K562 (cell line): ENCODE measurements at regions not wholly inside any gene's neighbourhood (a gene's known extent, or its start where the extent isn't known, plus 50 kb on each side); places are given as distances from the start of the nearest gene placed in this dataset.

Source experiments
- ATAC-seq: fragments of 200-7000 bp; cut with Tn5 transposase; 3 replicates; pipeline ENCODE4 v1.9.1; 2020; ENCODE audit warnings: moderate library complexity
- BruUV-seq: library from RNA; stranded (reverse); fragments of 400-500 nt; replicated peaks from 2 replicates; lab custom pipeline; 2021; lab: Mats Ljungman, UMichigan
- CTCF ChIA-PET: fragments of 300-600 bp; formaldehyde crosslinking; extraction: SDS; loops from one replicate; lab custom pipeline; 2021; ENCODE audit warnings: low intra/inter-chr PET ratio; lab: Yijun Ruan, JAX
- POLR2A ChIA-PET: fragments of 300-600, 350-650 bp; sonication (Branson Sonifier 250); formaldehyde crosslinking; extraction: SDS; loops from one replicate; lab custom pipeline; 2021; ENCODE audit warnings: antibody characterized with exemption, inconsistent platforms; lab: Yijun Ruan, JAX
- DNase-seq, 4 experiments: peaks; one replicate each; pipeline versions ENCODE4 v3.0.0 to v3.0.0-alpha.2; 2011 to 2018; ENCODE audit warnings: low spot score in 3 of 4, mixed read lengths in 3 of 4; ENCODE audit errors: extremely low read depth in 1 of 4
- FAIRE-seq: peaks from 2 replicates; lab custom pipeline; 2011; peaks lifted over from hg19 to GRCh38; lab: Jason Lieb, UNC
- H2AFZ ChIP-seq: 2 replicates; pipeline ENCODE4 v1.6.0; 2011; ENCODE audit warnings: low read depth, low read length, control low read depth, inconsistent platforms
- H3K27ac ChIP-seq: fragments of 200-600 bp; 3 replicates; pipeline ENCODE4 v1.8.0; 2011; ENCODE audit warnings: low read depth, mild to moderate bottlenecking, control low read depth, inconsistent platforms, low read length, moderate library complexity, mixed read lengths; ENCODE audit errors: extremely low read depth
- H3K27me3 ChIP-seq, 2 experiments: fragments of 300-600 bp in 1 of 2; 2 replicates in 1 of 2; 3 replicates in 1 of 2; pipeline versions ENCODE4 v1.6.0 to v1.8.0; 2011; ENCODE audit warnings: inconsistent platforms in 2 of 2, low read length in 2 of 2, mild to moderate bottlenecking in 1 of 2, mixed read lengths in 1 of 2, moderate library complexity in 1 of 2; ENCODE audit not compliant: control insufficient read depth in 2 of 2, insufficient read depth in 2 of 2
- H3K36me3 ChIP-seq: fragments of 300-600 bp; 3 replicates; pipeline ENCODE4 v1.8.0; 2011; ENCODE audit warnings: mild to moderate bottlenecking, low read length, inconsistent platforms; ENCODE audit not compliant: control insufficient read depth, insufficient read depth
- H3K4me1 ChIP-seq, 2 experiments: fragments of 200-600 bp in 1 of 2; replicated peaks in 1 of 2; 2 replicates in 1 of 2; 3 replicates in 1 of 2; pipeline versions ENCODE4 v1.5.1 to v1.8.0; 2011; ENCODE audit warnings: inconsistent platforms in 2 of 2, low read length in 2 of 2, mild to moderate bottlenecking in 1 of 2, mixed read lengths in 1 of 2, moderate library complexity in 1 of 2; ENCODE audit not compliant: control insufficient read depth in 2 of 2, insufficient read depth in 2 of 2
- H3K4me2 ChIP-seq: 2 replicates; pipeline ENCODE4 v1.6.1; 2011; ENCODE audit warnings: low read length, control low read depth, inconsistent platforms, mixed read lengths; ENCODE audit not compliant: insufficient read depth
- H3K4me3 ChIP-seq: fragments of 200-600 bp; sonication (generic), shearing (Covaris generic); 2 replicates; pipeline ENCODE4 v1.5.1; 2016; ENCODE audit warnings: control low read depth, inconsistent platforms
- H3K79me2 ChIP-seq: fragments of 200-600 bp; 3 replicates; pipeline ENCODE4 v1.8.0; 2011; ENCODE audit warnings: low read length, inconsistent platforms; ENCODE audit not compliant: control insufficient read depth, insufficient read depth
- H3K9ac ChIP-seq, 2 experiments: 2 replicates each; pipeline versions ENCODE4 v1.6.0 to v1.6.1; 2011; ENCODE audit warnings: low read depth in 2 of 2, low read length in 2 of 2, control low read depth in 1 of 2, inconsistent platforms in 1 of 2, mild to moderate bottlenecking in 1 of 2, mixed read lengths in 1 of 2; ENCODE audit not compliant: insufficient read depth in 1 of 2
- H3K9me1 ChIP-seq: one replicate; pipeline ENCODE4 v1.6.0; 2011; ENCODE audit warnings: inconsistent platforms, mild to moderate bottlenecking, low read length, moderate library complexity; ENCODE audit not compliant: control insufficient read depth, insufficient read depth
- H3K9me3 ChIP-seq: replicated peaks from 2 replicates; pipeline ENCODE4 v1.5.1; 2011; ENCODE audit warnings: low read depth, low read length, inconsistent platforms; ENCODE audit not compliant: control insufficient read depth, insufficient read depth
- H4K20me1 ChIP-seq: replicated peaks from 2 replicates; pipeline ENCODE4 v1.6.1; 2011; ENCODE audit warnings: low read length, inconsistent platforms, mixed read lengths; ENCODE audit not compliant: control insufficient read depth, insufficient read depth
- PRDM10 ChIP-seq: fragments of 450-650 bp; IDR thresholded peaks from 2 replicates; pipeline ENCODE4 v1.6.1; 2018; ENCODE audit not compliant: partially characterized antibody
- WGBS: fragments of 100-300 bp; shearing (Covaris generic); methylation state at CpG from one replicate; pipeline ENCODE4 v1.1.6; 2016; ENCODE audit warnings: low coverage, mixed read lengths; ENCODE audit not compliant: insufficient coverage; ENCODE audit errors: missing lambda C conversion rate; 5-methylcytosine and 5-hydroxymethylcytosine counted together
- in situ Hi-C: fragments of 300-500 bp; cut with MboI; formaldehyde crosslinking; loops from 4 replicates; pipeline ENCODE4 v1.15.0; 2018; ENCODE audit warnings: inconsistent platforms, mixed read lengths
- intact Hi-C: fragments of 100-400 bp; cut with micrococcal nuclease; formaldehyde crosslinking; loops from 2 replicates; pipeline ENCODE4 v1.14.2; 2022

GRCh38 chr7:1341361-1342089, 108.9 kb downstream of the UNCX start:
- H3K9ac ChIP-seq, result no peak overlapping the region
- POLR2A ChIA-PET, result no interaction called here
- DNase-seq (no peak), ATAC-seq (no peak), FAIRE-seq (no peak)
- peaks cover 18 to 56% of the 10 kb centered on the region in 2 experiments; a peak in 3 of 5 replicates for H3K27me3 ChIP-seq
- peaks cover 0 to 13% of the 10 kb centered on the region in 2 experiments; a peak in 1 of 5 replicates for H3K4me1 ChIP-seq
- WGBS, result 4% methylated on average over 19 of the region's 20 CpGs
- H4K20me1 ChIP-seq, result no peaks in the 10 kb centered on the region; the same call in 1 of the 2 replicates
- H3K4me3 ChIP-seq, result no peak overlapping the region
- intact Hi-C loops, result no loop called here
- H3K4me2 ChIP-seq, result no peak overlapping the region
- in situ Hi-C loops, result no loop called here
- H3K79me2 ChIP-seq, result no peaks in the 10 kb centered on the region
- H3K9me3 ChIP-seq, result no peaks in the 10 kb centered on the region; the same call in 1 of the 2 replicates
- CTCF ChIA-PET, result interaction anchor here (0.6 kb wide), 1 partner anchor 166 kb away, joined by 8 read pairs; no protein-coding TSS in a partner anchor
- no peaks in the 10 kb centered on the region for H3K9me1 ChIP-seq
- no peak for TF ChIP-seq PRDM10
- no peak overlapping the region for H2AFZ ChIP-seq
- no peaks in the 10 kb centered on the region for H3K36me3 ChIP-seq
- no TSS peak for BruUV-seq
- no peak overlapping the region for H3K27ac ChIP-seq
